Right atrium auricular region (tissue), 2 donors: ENCODE measurements at regions not wholly inside any gene's neighbourhood (a gene's known extent, or its start where the extent isn't known, plus 50 kb on each side); places are given as distances from the start of the nearest gene placed in this dataset.

Experiments
- DNase-seq: peaks from one replicate; pipeline ENCODE4 v3.0.0-alpha.2; 2019; ENCODE audit warnings: low spot score
- H3K27ac ChIP-seq, 2 donors: fragments of 200-600 bp; sonication (generic); 1 replicate in 1 of 2; 2 replicates in 1 of 2; pipeline ENCODE4 v1.5.1; 2016 to 2019
- H3K27me3 ChIP-seq, 2 donors: fragments of 200-600 bp; sonication (generic); one replicate each; pipeline versions ENCODE4 v1.5.1 to v1.6.0; 2017 to 2019
- H3K36me3 ChIP-seq: fragments of 200-600 bp; sonication (generic); one replicate; pipeline ENCODE4 v1.5.1; 2016
- H3K4me1 ChIP-seq, 2 donors: fragments of 200-600 bp; sonication (generic); one replicate each; pipeline versions ENCODE4 v1.5.1 to v1.6.0; 2017 to 2019
- H3K4me3 ChIP-seq, 2 donors: fragments of 200-600 bp; sonication (generic); 1 replicate in 1 of 2; 2 replicates in 1 of 2; pipeline ENCODE4 v1.5.1; 2017 to 2019; ENCODE audit warnings: mild to moderate bottlenecking in 1 of 2, moderate library complexity in 1 of 2
- H3K9me3 ChIP-seq, 2 donors: fragments of 200-600 bp; sonication (generic); one replicate each; pipeline ENCODE4 v1.5.1; 2019
- CTCF ChIP-seq, 2 donors: fragments of 200-600 bp; sonication (generic); IDR thresholded peaks; one replicate each; pipeline ENCODE4 v1.5.1; 2019; ENCODE audit warnings: antibody characterized with exemption in 2 of 2

DNA sequence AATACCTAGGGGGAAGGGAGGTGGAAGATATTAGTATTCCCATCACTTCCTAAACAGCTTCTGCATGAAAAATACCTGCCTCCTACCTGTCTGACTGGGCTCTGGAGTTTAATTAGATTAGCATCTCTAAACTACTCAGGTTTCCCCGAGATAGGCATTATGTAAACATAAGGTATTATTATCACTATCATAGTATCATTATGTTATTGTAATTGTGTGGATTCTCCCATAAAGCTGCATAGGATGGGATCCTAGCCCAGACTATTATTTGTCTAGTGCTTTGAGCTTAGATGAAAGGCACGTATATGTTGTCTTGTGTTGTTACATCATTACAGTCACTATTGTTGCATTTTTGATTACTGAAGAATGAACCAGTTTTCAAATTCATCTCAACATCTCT, 115.2 kb upstream of the SOX21 start:
- Histone ChIP-seq H3K4me1 (no peaks in the 10 kb centered on the region), H3K4me3 (no peak overlapping the region), H3K27me3 (no peaks in the 10 kb centered on the region), H3K9me3 (no peaks in the 10 kb centered on the region), H3K36me3 (no peaks in the 10 kb centered on the region), H3K27ac (no peak overlapping the region)
- no peak for TF ChIP-seq CTCF (IDR thresholded peaks at IDR 0.05)
- no peak for DNase-seq

DNA sequence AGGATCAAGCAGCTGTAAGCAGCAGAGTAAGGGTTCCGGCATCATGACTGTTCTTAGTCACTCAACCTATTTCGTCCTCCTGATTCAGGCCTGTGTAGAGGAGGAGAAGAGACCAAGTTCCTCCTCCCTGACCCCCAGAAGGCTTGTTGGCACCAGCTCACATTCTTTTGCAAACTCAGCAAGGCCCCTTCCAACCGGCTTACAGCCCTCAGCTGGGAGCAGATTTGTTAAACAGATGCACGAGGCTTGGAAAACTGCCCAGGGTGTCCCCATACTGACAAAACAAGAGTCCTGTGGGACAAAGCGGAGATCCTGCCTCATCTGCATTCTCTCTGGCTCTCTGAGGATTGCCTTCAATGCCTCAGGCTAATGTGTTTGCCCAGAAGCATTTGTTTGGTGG, 113.2 kb upstream of the SOX21 start:
- no peak for TF ChIP-seq CTCF (IDR thresholded peaks at IDR 0.05)
- no peak for DNase-seq
- H3K4me3 ChIP-seq = no peak overlapping the region
- no peaks in the 10 kb centered on the region for H3K9me3 ChIP-seq
- no peaks in the 10 kb centered on the region for H3K27me3 ChIP-seq
- H3K36me3 ChIP-seq = no peaks in the 10 kb centered on the region
- H3K4me1 ChIP-seq = no peaks in the 10 kb centered on the region
- no peak overlapping the region for H3K27ac ChIP-seq

DNA sequence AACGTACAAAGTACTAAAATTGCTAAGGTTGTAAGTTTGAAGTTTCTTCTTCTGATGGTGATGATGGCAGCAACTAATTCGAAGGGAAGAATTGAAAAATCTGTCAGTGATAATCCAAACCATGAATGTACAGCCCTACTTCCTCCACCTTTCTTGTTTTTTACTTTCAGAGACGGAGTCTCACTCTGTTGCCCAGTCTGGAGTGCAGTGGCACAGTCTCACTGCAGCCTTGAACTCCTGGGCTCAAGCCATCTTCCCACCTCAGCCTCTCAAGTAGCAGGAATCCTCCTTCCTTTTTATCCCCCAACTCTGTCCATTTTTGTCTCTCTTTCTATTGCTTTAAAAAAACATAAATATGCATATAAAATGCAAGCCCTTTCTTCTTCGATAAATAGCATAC, 112.3 kb upstream of the SOX21 start:
- TF ChIP-seq CTCF (IDR thresholded peaks at IDR 0.05) = no peak
- no peaks in the 10 kb centered on the region for H3K9me3 ChIP-seq
- no peak overlapping the region for H3K27ac ChIP-seq
- no peaks in the 10 kb centered on the region for H3K36me3 ChIP-seq
- no peak overlapping the region for H3K4me3 ChIP-seq
- DNase-seq = no peak
- H3K27me3 ChIP-seq = no peaks in the 10 kb centered on the region
- H3K4me1 ChIP-seq = no peaks in the 10 kb centered on the region

GRCh38 chr13:94822356-94822755, 110.0 kb upstream of the SOX21 start:
- Histone ChIP-seq H3K27ac (no peak overlapping the region), H3K36me3 (no peaks in the 10 kb centered on the region), H3K27me3 (no peaks in the 10 kb centered on the region), H3K9me3 (no peaks in the 10 kb centered on the region), H3K4me3 (no peak overlapping the region), H3K4me1 (no peaks in the 10 kb centered on the region)
- no peak for DNase-seq
- TF ChIP-seq CTCF (IDR thresholded peaks at IDR 0.05) = no peak

DNA sequence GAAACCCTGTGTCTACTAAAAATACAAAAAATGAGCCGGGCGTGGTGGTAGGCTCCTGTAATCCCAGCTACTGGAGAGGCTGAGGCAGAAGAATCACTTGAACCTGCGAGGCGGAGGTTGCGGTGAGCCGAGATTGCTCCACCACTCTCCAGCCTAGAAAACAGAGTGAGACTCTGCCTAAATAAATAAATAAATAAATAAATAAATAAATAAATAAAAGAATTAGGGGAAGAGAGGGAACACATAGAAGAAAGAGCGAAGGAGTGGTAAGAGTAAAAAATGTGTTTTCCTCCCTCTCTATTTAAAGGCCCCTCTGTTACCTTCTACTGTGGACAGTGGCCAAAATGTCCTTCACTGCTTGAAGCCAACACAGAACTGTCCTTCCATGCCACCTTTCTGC, 103.9 kb upstream of the SOX21 start:
- no peak for TF ChIP-seq CTCF (IDR thresholded peaks at IDR 0.05)
- no peaks in the 10 kb centered on the region for H3K4me1 ChIP-seq
- no peak overlapping the region for H3K4me3 ChIP-seq
- H3K27ac ChIP-seq = no peak overlapping the region
- H3K36me3 ChIP-seq = no peaks in the 10 kb centered on the region
- H3K27me3 ChIP-seq = no peaks in the 10 kb centered on the region
- no peak for DNase-seq
- no peaks in the 10 kb centered on the region for H3K9me3 ChIP-seq

- Histone ChIP-seq H3K36me3 (no peaks in the 10 kb centered on the region), H3K4me1 (no peaks in the 10 kb centered on the region), H3K4me3 (no peak overlapping the region), H3K27me3 (no peaks in the 10 kb centered on the region), H3K27ac (no peak overlapping the region), H3K9me3 (no peaks in the 10 kb centered on the region)
- TF ChIP-seq CTCF (IDR thresholded peaks at IDR 0.05) = no peak
- DNase-seq = no peak
Measured at GRCh38 chr13:94813920-94814475, 101.7 kb upstream of the SOX21 start.
